C4-2B (cell line): ENCODE measurements at regions not wholly inside any gene's neighbourhood (a gene's known extent, or its start where the extent isn't known, plus 50 kb on each side); places are given as distances from the start of the nearest gene placed in this dataset.

Source experiments
- ZFX ChIP-seq: fragments of 450-650 bp; IDR thresholded peaks from 2 replicates; pipeline ENCODE4 v1.6.1; 2017
- TF ChIP-seq, protein P1 (sequence below): fragments of 450-650 bp; conservative IDR thresholded peaks from 2 replicates; pipeline ENCODE4 v1.5.1; 2017; ENCODE audit warnings: mild to moderate bottlenecking

DNA sequence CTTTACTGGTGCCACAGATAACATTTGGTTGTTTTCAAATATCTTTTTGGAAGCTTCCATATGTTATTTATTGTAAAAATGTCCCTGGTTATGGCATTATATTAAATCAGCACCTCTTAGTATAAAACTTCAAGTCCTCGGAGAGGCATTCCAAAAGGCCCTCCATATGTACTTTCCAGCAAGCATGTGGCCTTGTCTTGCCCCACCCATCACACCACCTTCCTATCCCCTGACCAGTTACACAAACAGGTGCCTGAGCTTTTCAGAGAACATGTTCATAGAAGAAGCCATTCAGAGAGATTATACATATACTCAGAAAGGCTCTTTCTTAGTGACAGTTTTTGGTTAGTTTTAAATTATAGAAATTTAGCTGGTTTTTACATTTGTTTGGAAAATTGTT, 92.4 kb upstream of the PRKG1 start:
- TF ChIP-seq, protein P1, sequence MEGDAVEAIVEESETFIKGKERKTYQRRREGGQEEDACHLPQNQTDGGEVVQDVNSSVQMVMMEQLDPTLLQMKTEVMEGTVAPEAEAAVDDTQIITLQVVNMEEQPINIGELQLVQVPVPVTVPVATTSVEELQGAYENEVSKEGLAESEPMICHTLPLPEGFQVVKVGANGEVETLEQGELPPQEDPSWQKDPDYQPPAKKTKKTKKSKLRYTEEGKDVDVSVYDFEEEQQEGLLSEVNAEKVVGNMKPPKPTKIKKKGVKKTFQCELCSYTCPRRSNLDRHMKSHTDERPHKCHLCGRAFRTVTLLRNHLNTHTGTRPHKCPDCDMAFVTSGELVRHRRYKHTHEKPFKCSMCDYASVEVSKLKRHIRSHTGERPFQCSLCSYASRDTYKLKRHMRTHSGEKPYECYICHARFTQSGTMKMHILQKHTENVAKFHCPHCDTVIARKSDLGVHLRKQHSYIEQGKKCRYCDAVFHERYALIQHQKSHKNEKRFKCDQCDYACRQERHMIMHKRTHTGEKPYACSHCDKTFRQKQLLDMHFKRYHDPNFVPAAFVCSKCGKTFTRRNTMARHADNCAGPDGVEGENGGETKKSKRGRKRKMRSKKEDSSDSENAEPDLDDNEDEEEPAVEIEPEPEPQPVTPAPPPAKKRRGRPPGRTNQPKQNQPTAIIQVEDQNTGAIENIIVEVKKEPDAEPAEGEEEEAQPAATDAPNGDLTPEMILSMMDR = no peak
- TF ChIP-seq ZFX = no peak
